ENCODE measurements at regions not wholly inside any gene's neighbourhood (a gene's known extent, or its start where the extent isn't known, plus 50 kb on each side); places are given as distances from the start of the nearest gene placed in this dataset.

DNA sequence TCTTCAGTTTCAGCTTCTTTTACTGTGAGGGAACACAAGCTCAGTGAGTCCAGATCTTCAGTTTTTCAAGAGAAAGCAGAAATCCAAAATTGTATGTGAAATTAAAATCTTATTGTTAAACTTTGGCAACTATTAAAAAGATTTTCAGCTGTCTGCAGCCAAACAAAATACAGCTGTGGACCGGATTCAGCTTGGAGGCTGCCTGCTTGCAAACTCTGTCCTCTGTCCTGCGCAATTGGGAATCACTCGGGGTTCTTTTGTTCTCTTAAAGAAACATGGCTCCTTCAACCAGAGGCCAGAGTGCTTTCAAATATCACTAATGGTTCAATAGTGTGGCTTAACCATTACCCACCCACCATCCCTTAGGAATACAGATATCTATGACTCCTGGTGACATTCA lies 201.2 kb downstream of the CHIC2 start:
- Histone ChIP-seq H3K27me3 (no peaks in the 10 kb centered on the region), H3K27ac (no peak overlapping the region), H3K4me3 (replicated peaks in 1 of 3) (no peak overlapping the region), H3K36me3 (no peaks in the 10 kb centered on the region), H3K4me1 (peaks cover 0 to 13% of the 10 kb centered on the region in 2 donors), H3K9me3 (no peaks in the 10 kb centered on the region)
- no peak for TF ChIP-seq POLR2A (IDR thresholded peaks at IDR 0.05)
- TF ChIP-seq, protein P1, sequence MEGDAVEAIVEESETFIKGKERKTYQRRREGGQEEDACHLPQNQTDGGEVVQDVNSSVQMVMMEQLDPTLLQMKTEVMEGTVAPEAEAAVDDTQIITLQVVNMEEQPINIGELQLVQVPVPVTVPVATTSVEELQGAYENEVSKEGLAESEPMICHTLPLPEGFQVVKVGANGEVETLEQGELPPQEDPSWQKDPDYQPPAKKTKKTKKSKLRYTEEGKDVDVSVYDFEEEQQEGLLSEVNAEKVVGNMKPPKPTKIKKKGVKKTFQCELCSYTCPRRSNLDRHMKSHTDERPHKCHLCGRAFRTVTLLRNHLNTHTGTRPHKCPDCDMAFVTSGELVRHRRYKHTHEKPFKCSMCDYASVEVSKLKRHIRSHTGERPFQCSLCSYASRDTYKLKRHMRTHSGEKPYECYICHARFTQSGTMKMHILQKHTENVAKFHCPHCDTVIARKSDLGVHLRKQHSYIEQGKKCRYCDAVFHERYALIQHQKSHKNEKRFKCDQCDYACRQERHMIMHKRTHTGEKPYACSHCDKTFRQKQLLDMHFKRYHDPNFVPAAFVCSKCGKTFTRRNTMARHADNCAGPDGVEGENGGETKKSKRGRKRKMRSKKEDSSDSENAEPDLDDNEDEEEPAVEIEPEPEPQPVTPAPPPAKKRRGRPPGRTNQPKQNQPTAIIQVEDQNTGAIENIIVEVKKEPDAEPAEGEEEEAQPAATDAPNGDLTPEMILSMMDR (IDR thresholded peaks at IDR 0.05) = no peak
- intact Hi-C loops (cut with DNase I) = no loop called here
- DNase-seq = no peak
- 72 to 85% methylated on average over 3 of the region's 3 CpGs for WGBS, 2 donors

DNA sequence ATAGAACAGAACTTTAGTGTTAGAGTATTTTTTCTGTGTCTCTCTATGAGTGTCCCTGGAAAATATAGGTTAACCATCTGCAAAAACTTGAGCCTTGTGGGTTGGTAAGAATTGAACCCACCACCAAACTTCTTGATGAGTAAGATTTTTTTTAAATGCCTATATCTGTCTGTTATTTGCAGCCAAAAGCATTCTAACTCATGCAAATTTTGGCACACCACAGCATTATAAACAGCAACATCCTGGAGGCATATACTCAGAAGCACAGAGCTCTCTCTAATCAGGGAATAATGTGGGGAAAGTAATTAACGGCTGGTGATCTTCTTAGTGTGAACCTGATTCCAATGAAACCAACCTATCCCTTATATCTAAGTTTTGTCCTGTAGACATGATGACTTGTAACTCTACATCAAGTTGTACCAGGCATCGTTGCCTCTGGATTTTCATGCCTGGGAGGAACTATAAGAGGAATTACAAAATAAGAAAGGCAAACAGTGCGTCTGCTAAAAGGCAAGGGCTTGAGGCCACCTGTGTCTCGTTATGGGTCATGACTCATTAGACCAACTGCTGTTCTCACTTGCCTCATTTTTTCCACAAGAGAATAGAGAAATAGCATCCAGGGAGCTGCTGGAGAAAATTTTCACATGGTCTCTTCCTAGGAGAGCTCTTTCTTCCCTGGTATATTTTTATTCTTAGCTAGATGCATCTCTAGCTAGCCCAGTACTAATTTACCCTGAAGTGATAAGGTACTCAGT lies 202.4 kb downstream of the CHIC2 start:
- Histone ChIP-seq H3K27ac (no peak overlapping the region), H3K4me3 (replicated peaks in 1 of 3) (no peak overlapping the region), H3K9me3 (no peaks in the 10 kb centered on the region), H3K4me1 (peaks cover 0 to 13% of the 10 kb centered on the region in 2 donors), H3K36me3 (no peaks in the 10 kb centered on the region), H3K27me3 (no peaks in the 10 kb centered on the region)
- DNase-seq = peak in 1 of 2 donors; percentile 28
- WGBS, 2 donors = 31 to 32% methylated on average over 4 of the region's 4 CpGs
- intact Hi-C loops (cut with DNase I) = no loop called here
- TF ChIP-seq, protein P1 (IDR thresholded peaks at IDR 0.05) = no peak
- TF ChIP-seq POLR2A (IDR thresholded peaks at IDR 0.05) = no peak

- Histone ChIP-seq H3K9me3 (no peaks in the 10 kb centered on the region), H3K36me3 (no peaks in the 10 kb centered on the region), H3K27me3 (no peaks in the 10 kb centered on the region), H3K4me1 (peaks cover 15 to 26% of the 10 kb centered on the region in 2 donors), H3K4me3 (replicated peaks in 1 of 3) (no peak overlapping the region), H3K27ac (no peak overlapping the region)
- TF ChIP-seq POLR2A (IDR thresholded peaks at IDR 0.05) = no peak
- TF ChIP-seq, protein P1 (IDR thresholded peaks at IDR 0.05) = no peak
- no peak for DNase-seq
- intact Hi-C loops (cut with DNase I) = no loop called here
Observed at GRCh38 chr4:53859305-53859704, 205.1 kb downstream of the CHIC2 start.

DNA sequence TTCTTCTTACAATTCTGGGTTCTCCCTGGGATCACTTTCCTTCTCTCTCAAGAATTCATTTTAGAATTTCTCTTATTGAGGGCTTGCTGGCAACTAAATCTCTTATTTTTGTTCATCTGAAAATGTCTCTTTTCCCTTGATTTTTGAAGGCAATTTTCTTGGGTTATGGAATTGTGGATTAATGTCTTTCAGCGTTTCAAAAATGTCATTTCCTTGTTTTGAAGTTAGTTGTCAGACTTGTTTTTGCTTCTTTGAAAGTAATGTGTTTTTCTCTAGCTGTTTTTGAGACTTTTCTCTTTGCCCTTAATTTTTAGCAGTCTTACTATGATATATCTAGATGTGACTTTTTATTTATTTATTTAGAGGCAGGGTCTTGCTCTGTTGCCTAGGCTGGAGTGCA lies 205.7 kb downstream of the CHIC2 start:
- TF ChIP-seq POLR2A (IDR thresholded peaks at IDR 0.05) = no peak
- TF ChIP-seq, protein P1 (IDR thresholded peaks at IDR 0.05) = no peak
- Histone ChIP-seq H3K36me3 (no peaks in the 10 kb centered on the region), H3K27ac (no peak overlapping the region), H3K4me1 (peaks cover 15 to 26% of the 10 kb centered on the region in 2 donors), H3K27me3 (no peaks in the 10 kb centered on the region), H3K9me3 (no peaks in the 10 kb centered on the region), H3K4me3 (replicated peaks in 1 of 3) (no peak overlapping the region)
- WGBS, 2 donors = 92 to 94% methylated on average over 1 of the region's 1 CpG
- DNase-seq = no peak
- intact Hi-C loops (cut with DNase I) = no loop called here

DNA sequence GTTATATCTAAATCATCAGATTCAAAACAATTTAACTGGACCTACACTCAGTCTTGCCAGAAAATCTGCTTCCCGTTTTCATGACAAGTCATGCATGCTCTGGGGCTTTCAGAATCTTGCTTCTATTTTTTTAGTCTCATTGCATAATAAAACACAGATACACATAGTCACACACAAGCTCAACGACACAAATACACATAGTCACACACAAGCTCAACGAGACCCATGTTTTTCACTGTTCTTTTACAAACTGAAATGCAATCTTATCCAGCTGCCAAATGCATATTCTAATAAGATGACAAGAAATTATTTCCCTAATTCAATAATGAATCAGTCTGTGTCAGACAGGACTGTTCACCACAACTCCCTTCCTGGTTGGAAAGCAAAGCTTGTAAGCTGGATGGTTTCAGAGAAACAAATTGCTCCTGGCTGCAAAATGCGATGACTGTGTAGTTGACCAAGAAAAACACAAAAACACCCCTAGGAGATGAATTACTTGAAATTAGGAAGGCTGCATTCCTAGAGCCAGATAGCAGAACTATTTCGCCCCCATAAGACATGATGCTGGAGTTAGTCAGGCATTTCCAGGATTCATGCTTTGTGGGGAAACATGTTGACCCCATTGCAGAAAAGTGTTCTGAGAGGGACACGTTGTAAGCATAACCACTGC lies 208.7 kb downstream of the CHIC2 start:
- peak overlapping the region; percentile 19 to 65 (median 56) for H3K27ac ChIP-seq
- no peaks in the 10 kb centered on the region for H3K36me3 ChIP-seq
- intact Hi-C loops (cut with DNase I) = no loop called here
- no peak overlapping the region for H3K4me3 ChIP-seq (replicated peaks in 1 of 3)
- H3K4me1 ChIP-seq = peaks cover 13 to 20% of the 10 kb centered on the region in 2 donors
- TF ChIP-seq, protein P1 (IDR thresholded peaks at IDR 0.05) = no peak
- no peak for TF ChIP-seq POLR2A (IDR thresholded peaks at IDR 0.05)
- H3K27me3 ChIP-seq = no peaks in the 10 kb centered on the region
- H3K9me3 ChIP-seq = no peaks in the 10 kb centered on the region
- 12 to 26% methylated on average over 6 of the region's 6 CpGs for WGBS, 2 donors
- peak in 1 of 2 donors; percentile 14 for DNase-seq
